ENCODE measurements at regions not wholly inside any gene's neighbourhood (a gene's known extent, or its start where the extent isn't known, plus 50 kb on each side); places are given as distances from the start of the nearest gene placed in this dataset.
A peak's percentile ranks its signal among the peaks of the same experiment; 100 is the strongest.
"Not testable (repeated sequence)": the region's sequence is repeated elsewhere in the genome, so short reads cannot be mapped to it uniquely, and the experiment has no call there.

DNA sequence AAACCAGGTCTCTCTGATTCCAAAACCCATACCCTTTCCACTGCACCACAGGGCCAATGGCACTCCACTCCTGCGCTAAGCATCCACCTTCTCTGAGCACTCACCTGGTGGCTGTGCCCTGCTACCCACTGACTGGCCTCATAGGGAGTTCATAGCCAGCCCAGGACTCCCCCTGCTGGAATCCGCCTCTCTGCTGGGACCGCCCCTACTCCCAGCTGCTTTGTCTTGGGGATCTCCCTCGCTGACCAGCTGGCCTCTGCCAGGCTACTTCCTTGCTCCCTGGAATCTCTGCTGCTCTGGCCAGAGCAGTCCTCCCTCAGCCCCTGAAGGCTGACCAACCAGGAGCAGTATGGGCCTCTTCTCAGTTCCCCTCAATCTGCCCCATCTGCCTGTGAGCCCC is 129.7 kb downstream of the FAXC start:
- no peak for DNase-seq (ENCODE audit: low spot score)

DNA sequence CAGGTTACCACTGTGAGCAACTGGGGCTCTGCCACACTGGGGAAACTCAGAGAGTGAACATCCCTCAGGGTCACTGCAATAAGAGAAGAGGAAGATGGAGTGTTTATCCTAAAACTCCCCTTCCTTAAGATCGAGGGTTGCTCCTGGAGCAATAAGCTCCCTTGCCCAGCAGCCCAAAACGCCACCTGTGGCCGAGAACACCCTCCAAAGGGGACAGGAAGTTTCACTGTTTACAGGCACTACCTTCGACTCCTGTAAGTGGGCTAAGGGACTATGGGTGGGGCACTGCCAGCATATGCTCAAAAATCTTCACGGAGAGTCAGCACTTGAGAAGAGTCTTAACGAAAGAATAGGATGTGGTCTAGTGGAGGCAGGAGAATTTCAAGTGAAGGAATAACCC is 132.5 kb downstream of the FAXC start:
- no peak for DNase-seq (ENCODE audit: low spot score)

DNA sequence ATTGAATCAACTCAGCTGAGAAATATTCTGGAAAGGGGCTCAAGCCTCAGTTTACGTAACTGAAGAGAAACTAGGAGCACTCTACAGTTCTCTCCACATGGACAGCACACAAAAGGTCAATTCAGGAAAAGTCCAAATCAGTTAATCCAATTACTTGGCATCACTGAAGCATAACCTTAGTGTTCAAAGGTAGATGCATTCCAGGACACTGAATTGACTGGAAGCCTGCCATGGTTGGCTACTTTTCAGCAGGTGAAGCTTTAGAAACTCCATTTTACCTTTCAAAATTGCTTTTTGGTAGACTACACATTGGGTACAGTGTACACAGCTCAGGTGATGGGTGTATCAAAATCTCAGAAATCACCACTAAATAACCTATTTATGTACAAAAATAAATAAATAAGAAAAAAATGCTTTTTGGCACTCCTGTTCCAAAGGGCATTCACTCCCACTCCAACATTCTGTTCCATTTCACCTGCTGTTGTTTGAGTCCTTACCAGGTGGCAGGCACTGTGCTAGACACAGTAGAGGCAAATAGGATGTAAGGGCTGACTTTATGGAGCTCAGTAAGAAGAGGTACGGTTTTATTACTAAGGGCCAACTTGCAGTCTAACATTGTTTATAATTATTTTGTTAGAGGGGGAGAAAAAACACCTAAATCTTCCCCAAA is 153.4 kb downstream of the FAXC start:
- no peak for DNase-seq (ENCODE audit: low spot score)

DNA sequence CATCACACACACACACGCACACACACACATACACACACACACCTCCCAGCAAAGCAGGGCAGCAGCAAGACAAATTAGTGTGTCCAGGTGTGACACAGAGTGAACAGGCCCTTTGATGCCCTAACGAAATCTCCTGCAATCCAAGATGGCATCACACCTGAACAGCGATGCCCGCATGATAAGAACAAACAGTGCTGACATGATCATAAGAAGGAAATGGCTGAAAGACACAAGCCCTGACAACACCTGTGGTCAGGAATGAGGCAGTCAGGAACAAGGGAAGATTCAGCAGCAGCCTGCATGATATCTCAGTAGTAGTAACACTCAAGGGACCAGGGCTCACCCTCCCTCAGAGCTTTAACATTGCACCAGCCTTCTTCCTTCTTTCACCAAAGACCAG is 156.9 kb downstream of the FAXC start:
- DNase-seq (ENCODE audit: low spot score), result no peak

DNA sequence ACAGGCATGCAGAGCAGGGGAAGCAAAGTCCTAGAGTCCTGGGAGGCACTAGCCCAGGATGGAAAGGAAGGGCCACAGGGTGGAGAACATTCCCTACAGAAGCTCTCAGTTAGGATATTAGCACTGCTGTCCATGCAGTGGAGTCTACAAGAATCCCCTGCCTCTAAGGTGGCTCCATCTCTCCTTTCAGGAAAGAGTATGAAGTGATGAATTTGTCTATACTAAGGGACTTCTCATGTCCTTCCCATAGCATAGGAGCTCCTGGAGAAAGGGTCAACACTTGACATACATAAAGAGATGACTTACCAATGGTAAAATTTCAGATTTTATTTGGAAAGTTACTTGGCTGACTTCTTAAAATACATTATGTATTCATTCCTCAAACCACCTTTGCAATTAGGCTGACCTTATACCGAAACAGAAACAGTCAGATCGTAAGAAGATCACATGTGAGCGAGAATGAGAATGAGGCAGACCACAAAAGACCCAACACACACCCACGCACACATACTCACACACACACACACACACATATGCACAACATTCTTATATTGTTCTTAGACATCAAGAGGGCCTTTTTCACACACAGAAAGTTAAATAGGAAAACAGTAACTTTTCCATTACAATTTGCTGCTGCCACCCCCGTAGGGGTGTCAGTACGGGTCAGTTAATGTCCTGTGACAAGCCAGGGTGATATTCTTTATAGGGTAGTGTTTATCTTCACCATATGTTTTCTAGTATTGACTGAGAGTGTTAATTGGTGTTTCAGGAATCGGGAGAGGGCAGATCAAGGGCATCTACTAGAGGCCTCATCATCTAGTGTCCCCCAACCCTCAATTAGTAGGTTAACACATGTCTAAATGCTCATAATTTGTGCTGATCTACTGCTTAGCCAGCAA is 159.4 kb downstream of the FAXC start:
- no peak for DNase-seq (ENCODE audit: low spot score)

DNA sequence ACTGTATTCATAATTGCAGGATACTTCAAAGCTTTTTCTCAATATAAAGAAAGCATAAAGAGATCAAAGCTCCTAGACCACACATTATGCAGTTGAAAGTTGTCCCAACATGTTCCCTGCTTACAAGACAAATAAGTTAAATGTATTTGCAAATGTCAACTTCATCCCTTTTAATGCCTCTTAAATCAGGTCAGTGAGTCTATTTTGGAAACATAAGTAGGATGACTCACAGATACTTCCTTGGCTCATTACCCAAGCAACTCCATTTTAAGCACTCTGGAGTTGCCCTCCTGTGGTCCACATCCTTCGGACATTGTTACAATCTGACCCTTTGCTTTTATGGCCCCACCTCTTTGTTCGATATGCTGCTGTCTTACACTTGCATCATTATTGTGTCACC is 162.0 kb downstream of the FAXC start:
- DNase-seq (ENCODE audit: low spot score), result no peak

DNA sequence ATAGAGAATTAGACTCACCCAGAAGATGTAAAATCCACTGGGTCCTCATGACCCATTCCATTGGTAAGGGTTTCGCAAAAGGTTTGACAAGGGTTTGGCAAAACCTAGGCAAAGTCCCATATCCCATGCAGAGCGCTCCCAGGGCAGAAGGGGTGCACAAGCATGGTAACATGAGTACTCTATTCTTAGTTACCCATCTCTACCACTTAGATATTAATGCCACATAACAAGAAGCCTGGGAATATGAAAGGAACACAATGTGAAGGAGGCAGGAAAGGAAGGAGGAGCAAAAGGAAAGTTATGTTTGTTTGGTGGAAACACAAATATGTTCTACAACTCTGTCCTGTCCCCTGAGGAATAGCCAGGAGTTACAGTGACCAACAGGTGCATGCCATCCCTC is 163.1 kb downstream of the FAXC start:
- no peak for DNase-seq (ENCODE audit: low spot score)

DNA sequence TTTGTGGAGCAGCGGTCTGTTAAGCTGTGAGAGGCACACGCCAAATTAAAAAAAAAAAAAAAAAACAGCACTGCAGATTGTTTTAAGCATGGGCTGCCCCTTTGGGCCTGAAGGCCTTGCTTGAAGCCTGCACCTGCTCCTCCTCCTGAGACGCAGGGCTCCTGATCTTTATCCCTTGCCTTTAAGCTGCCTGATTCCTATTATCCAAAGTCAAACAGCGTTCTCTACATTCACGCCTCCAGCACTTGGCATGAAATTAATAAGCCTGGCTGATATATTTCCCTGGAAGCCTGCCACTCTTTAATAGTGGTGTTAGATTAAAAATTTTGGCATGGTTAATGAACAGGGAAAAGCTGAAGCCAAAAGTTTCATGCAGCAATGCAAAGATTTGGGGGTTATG is 163.9 kb downstream of the FAXC start:
- no peak for DNase-seq (ENCODE audit: low spot score)

DNA sequence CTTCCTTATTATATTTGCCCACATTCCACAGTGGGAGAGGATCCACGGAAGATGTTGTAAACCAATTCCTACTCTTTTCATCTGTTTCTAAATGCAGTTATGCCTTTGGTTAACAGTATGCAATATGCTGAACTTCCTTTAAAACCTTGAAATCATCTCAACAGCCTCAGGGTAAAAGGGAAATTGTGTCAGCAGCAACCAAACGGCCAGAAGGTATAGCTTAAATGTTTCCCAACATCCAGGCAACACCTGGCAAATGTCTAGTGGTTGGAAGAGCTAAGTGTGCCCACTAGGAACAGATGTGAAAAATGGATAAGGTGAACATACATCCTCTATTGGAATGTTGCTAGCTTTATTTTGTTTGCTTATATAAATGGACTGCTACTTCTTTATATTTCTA is 164.8 kb downstream of the FAXC start:
- DNase-seq (ENCODE audit: low spot score), result no peak

DNA sequence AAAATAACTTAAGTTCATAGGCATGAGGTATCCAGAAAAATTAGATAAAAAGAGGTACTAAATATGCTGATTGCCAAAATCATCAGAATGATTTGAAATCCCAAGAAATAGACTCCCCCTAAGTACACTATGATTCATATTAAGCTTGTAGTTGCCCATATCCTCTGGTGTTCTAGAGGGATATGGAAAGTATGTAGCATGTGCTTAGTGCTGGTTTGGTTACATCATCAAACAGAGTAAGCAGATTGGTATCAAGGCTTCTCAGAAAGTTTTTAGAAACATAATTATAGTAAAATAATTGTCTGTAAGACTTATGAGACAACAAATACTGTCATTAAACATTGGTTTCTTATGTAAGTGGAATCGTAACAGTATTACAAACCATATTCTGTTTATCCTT is 166.4 kb downstream of the FAXC start:
- DNase-seq (ENCODE audit: low spot score), result no peak

DNA sequence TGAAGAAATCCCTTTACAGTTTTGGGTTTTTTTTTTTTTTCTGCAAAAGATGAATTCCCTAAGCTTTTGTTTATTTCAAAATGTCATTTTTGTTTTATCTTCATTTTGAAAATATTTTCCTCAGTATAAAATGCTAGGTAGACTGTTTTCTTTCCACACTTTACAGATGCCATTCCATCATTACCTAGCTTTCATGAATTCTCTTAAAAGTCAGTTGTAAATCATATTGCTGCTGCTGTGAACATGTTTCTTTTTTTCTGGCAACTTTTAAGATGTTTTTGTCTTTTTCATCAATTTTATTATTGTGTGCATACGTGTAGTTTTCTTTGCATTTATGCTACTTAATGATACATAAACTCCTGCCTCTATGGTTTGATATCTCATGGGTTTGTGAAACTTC is 168.3 kb downstream of the FAXC start:
- no peak for DNase-seq (ENCODE audit: low spot score)

DNA sequence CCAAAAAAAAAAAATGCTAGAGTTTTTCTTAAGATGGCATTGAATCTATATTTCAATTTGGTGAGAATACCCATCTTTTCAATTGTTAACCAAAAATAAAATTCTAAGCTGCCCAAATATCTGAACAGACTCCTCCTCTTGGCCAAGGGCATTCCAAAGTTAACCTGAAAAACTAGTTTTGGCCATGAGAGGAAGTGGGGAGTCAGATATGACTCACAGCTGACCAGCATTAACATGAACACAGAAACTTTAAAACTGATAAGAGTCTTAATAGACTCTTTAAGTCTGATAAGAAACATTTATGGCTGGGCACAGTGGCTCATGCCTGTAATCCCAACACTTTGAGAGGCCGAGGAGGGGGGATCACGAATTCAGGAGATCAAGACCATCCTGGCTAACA is 171.3 kb downstream of the FAXC start:
- DNase-seq (ENCODE audit: low spot score), result no peak

DNA sequence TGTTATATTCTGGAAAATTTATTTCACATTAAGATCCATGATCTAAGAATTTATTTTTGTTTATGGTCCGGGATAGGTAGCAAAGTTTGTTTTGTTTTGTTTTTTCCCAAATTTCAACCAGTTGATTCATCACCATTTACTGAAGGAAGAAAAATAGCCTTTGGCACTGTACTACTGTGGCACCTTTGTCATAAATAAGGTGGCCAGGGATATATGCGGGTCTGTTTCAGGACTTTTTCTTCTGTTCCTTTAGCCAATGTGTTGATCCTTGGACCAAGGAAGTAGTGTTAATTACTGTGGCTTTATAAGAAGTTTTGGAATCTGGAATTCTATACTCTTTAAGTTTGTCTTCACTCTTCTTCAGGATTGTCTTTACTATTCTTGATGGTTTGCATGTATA is 171.7 kb downstream of the FAXC start:
- no peak for DNase-seq (ENCODE audit: low spot score)

DNA sequence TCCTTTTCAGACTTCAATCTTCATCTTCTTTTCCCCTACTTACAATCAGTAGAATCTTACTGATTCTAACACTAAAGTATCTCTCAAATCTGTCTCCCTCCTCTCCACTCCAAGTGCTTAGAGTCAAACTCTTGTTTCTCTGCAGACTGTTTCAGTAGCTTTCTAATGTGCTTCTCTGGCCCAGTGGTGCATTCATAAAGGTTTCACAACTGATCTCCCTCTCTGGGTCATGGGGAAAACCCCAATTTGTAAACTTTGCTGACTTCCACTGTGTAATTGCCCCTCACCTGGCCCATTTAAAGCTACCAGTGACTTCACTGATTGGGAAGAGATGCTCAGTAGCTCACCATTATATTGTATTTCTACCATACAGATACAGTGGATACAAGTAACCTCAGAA is 183.6 kb downstream of the FAXC start:
- DNase-seq (ENCODE audit: low spot score), result no peak

DNA sequence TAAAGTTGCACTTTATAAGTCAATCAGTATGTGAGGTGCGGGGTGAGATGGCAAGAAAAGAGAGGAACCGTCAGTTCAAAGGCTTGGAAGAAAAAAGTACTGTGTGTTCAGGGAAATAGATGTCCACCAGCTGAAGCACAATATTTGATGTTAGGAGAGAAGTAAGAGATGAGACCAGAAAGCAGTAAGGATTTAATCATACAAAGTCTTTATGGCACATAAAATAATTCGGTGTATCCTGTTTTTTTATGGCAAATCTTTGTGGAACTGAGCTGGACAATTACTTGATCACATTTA is 197.2 kb downstream of the FAXC start:
- DNase-seq (ENCODE audit: low spot score), result no peak

DNA sequence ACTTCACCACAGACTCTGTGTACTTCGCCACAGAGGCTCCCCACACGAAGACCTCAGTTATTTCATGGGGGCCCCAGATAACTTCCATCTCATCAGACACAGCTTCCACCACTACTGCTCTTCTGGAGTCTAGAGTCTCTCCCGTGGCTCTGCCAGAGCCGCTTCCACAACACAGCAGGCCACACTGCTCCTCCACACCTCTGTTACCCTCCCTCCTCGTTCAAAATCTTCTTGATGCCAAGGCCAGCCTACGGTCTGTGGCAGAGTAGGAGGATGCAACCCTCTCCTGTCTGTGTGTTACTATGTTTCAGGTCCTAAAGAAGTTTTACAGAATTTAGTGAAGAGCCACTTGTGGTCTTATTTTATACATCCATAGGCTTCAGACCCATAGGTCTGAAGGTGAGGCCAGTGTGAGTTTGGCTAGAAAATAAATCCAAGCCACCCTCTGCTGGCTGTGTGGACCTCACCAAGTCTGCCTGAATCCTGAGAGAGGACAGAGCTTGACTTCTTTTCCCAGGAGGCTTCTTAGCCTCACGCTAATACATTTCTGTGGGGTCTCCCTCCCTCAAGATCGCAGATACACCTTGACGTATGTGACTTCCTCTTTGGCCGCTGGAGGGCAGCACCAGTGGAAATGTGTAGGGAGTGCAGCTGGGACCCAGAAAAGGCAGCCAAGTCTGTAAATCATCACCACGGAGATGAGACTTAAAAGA is 197.7 kb downstream of the FAXC start:
- peak; percentile 9 for DNase-seq (ENCODE audit: low spot score)

DNA sequence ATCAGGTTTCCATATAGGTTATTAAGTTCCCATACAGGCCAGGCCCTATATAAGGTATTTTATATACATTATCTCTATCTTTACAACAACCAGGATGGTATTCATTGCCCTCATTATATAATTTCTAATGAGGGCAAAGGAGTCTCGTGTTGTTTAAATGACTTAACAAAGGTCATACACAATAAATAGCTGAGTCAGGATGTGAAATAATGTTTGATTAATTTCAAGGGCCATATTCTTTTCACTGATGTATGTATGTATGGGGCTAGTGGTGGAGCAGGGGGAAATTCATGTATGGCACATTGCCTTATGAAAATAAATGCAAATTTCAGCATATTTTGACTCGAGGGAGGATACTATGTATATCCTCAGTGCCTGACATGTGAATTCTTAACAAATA is 200.7 kb downstream of the FAXC start:
- no peak for DNase-seq (ENCODE audit: low spot score)

DNA sequence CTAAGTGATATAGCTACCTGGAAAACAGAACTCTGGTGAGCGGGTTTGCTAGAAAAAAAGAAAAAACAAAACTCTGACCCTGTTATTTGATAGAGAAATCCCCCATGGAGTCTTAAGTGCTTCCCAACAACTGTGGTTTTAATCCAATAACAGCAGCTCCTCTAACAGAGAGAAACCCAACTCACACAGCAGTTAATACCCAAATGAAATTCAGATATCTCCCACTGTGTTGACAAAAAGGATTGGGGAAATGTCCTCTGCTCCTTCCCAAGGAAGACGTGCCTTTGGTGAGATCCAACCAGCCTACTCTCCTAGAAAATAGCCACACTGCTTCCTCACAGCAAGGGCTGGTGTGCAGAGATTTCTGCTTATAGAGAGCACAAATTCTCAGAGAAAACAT is 200.4 kb upstream of the FBXL4 start:
- no peak for DNase-seq (ENCODE audit: low spot score)

DNA sequence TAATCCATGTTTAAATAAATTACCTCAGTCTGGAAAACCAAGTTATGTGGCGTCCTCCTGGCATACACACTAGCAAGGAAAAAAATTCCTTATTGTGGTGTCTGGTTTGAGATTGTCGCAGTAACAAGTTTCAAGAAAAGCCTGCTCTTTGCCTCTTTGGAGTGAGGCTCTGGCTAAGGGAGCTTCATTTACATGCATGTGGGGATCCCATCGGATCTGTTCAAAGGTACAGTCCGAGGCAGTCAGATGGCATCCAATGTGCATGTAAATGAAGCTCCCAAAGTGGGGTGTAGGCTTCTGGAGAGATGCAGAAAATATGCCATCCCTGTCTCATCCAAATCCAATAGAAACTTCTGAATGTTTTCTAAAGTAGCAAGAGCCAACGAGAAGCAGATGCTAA is 199.5 kb upstream of the FBXL4 start:
- DNase-seq (ENCODE audit: low spot score), result no peak

DNA sequence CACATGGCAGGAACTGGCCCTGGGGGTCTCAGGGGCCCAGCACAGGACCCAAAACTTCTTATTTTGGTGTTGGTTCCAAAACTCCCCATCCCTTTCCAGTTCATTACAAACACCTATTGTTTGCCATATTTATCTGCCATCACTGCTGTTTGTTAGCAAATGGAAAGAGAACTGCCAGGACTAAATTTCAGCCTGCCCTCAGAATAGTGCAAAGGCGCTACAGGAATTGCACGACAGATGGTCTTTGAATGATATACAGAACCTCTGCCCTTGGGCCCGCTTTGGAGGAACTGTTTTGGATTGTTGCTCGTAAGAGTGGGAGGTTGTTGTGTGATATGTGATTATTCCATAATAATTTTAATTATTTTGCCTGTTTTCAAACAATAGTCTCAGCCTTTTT is 199.0 kb upstream of the FBXL4 start:
- no peak for DNase-seq (ENCODE audit: low spot score)

DNA sequence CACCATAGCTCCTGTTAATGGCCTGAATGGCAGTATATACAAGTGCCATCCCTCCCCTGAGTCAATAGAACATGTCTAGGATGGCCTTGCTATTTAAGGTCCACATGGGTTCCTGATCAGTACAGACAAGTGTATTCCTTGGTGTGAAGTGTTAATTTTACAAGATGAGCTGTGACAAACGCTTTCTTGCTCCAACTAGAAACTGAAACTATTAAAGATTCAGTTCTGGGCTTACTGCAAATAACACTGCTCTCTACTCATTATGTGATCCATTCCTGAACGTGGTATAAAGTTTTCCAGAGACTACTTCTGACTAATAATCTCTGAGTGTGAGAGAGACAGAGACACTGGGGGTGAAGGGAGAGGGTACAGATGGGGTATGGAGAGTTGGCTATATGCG is 198.0 kb upstream of the FBXL4 start:
- no peak for DNase-seq (ENCODE audit: low spot score)

DNA sequence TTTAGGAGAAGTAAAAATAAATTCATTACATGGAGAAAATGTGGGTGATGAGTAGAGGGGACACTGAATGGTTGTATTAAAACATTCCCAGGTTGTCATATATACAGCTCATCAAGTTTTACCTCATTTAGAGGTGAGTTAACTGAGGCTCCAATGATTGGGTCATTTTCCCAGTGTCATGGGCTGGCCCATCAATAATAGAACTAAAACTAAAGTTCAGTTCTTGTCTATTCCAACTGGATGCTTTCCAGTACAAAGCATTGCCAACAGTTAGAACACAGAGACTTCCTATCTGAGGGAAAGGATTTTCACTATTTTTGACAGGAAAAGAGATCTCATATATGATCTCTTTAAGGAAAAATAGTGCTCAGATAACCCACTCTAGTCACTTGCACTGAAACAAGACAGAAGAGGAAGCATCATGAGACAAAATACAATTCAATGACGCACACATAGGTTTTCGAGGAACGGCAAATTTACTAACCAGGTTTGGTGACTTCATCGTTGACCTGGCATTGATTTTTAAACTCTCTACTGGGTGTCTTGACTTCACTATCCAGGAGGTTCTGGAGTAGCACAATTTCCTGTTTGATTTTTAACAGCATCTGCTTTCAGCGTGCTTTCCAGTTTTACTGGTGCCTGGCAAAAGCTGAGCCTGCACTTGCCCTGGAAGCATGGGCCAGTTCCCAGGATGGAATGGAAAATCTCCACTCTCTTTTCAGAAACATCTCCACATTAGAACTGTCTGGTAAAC is 195.5 kb upstream of the FBXL4 start:
- no peak for DNase-seq (ENCODE audit: low spot score)

DNA sequence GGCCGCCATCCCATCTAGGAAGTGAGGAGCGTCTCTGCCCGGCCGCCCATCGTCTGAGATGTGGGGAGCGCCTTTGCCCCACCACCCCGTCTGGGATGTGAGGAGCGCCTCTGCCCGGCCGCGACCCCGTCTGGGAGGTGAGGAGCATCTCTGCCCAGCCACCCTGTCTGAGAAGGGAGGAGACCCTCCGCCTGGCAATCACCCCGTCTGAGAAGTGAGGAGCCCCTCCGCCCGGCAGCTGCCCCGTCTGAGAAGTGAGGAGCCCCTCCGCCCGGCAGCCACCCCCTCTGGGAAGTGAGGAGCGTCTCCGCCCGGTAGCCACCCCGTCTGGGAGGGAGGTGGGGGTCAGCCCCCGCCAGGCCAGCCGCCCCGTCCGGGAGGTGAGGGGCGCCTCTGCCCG is 194.2 kb upstream of the FBXL4 start:
- not testable (repeated sequence) for DNase-seq (ENCODE audit: low spot score)

Measured in hematopoietic multipotent progenitor cell treated with erythropoietin and hydrocortisone succinate and interleukin-3 and kit ligand, for 17 days (in vitro differentiated cells).